Activated naive CD8-positive, alpha-beta T cell treated with anti-CD3 and anti-CD28 coated beads for 36 hours (primary cell): ENCODE measurements at regions not wholly inside any gene's neighbourhood (a gene's known extent, or its start where the extent isn't known, plus 50 kb on each side); places are given as distances from the start of the nearest gene placed in this dataset.

Source experiments
- DNase-seq: peaks from one replicate; pipeline ENCODE4 v3.0.0; 2021
- H3K27ac Mint-ChIP-seq: one replicate; pipeline ENCODE4 v1.8.0; 2022; ENCODE audit warnings: mild to moderate bottlenecking, moderate library complexity, mixed read lengths
- H3K27me3 Mint-ChIP-seq: one replicate; pipeline ENCODE4 v1.8.0; 2022; ENCODE audit warnings: mild to moderate bottlenecking, mixed read lengths
- H3K36me3 Mint-ChIP-seq: one replicate; pipeline ENCODE4 v1.8.0; 2021; ENCODE audit warnings: mild to moderate bottlenecking, mixed read lengths
- H3K4me1 Mint-ChIP-seq: one replicate; pipeline ENCODE4 v1.8.0; 2021; ENCODE audit warnings: mixed read lengths
- H3K4me3 Mint-ChIP-seq: one replicate; pipeline ENCODE4 v1.8.0; 2022; ENCODE audit warnings: mild to moderate bottlenecking, moderate library complexity, mixed read lengths
- H3K9me3 Mint-ChIP-seq: one replicate; pipeline ENCODE4 v1.8.0; 2022; ENCODE audit warnings: mixed read lengths

- Mint-ChIP-seq H3K27me3 (no peaks in the 10 kb centered on the region), H3K4me3 (no peak overlapping the region), H3K27ac (no peak overlapping the region), H3K9me3 (no peaks in the 10 kb centered on the region), H3K36me3 (peaks cover 2% of the 10 kb centered on the region), H3K4me1 (peaks cover 40% of the 10 kb centered on the region)
- DNase-seq: no peak
Measured at GRCh38 chr22:46056546-46057245, 79.7 kb upstream of the WNT7B start.

- no peak for DNase-seq
- no peaks in the 10 kb centered on the region for H3K27me3 Mint-ChIP-seq
- H3K4me1 Mint-ChIP-seq: peaks cover 44% of the 10 kb centered on the region
- peaks cover 2% of the 10 kb centered on the region for H3K36me3 Mint-ChIP-seq
- peak overlapping the region; percentile 65 for H3K27ac Mint-ChIP-seq
- H3K9me3 Mint-ChIP-seq: no peaks in the 10 kb centered on the region
- H3K4me3 Mint-ChIP-seq: peak overlapping the region; percentile 34
Measured at GRCh38 chr22:46057246-46058090, 80.5 kb upstream of the WNT7B start.

- Mint-ChIP-seq H3K27me3 (no peaks in the 10 kb centered on the region), H3K36me3 (peaks cover 2% of the 10 kb centered on the region), H3K9me3 (no peaks in the 10 kb centered on the region), H3K4me1 (peaks cover 42% of the 10 kb centered on the region), H3K4me3 (peak overlapping the region; percentile 34), H3K27ac (peak overlapping the region; percentile 65)
- peak; percentile 31 for DNase-seq
Measured at GRCh38 chr22:46058091-46058420, 81.1 kb upstream of the WNT7B start.

GRCh38 chr22:46058591-46059519, 81.9 kb upstream of the WNT7B start:
- no peak for DNase-seq
- H3K27me3 Mint-ChIP-seq: no peaks in the 10 kb centered on the region
- H3K36me3 Mint-ChIP-seq: peaks cover 2% of the 10 kb centered on the region
- peak overlapping the region; percentile 67 for H3K27ac Mint-ChIP-seq
- H3K4me1 Mint-ChIP-seq: peaks cover 40% of the 10 kb centered on the region
- H3K9me3 Mint-ChIP-seq: no peaks in the 10 kb centered on the region
- H3K4me3 Mint-ChIP-seq: no peak overlapping the region

- no peaks in the 10 kb centered on the region for H3K27me3 Mint-ChIP-seq
- no peak overlapping the region for H3K27ac Mint-ChIP-seq
- H3K36me3 Mint-ChIP-seq: peaks cover 2% of the 10 kb centered on the region
- peaks cover 29% of the 10 kb centered on the region for H3K4me1 Mint-ChIP-seq
- H3K9me3 Mint-ChIP-seq: no peaks in the 10 kb centered on the region
- no peak overlapping the region for H3K4me3 Mint-ChIP-seq
- DNase-seq: no peak
Measured at GRCh38 chr22:46060292-46061123, 83.5 kb upstream of the WNT7B start.

GRCh38 chr22:46061124-46061500, 84.2 kb upstream of the WNT7B start:
- H3K9me3 Mint-ChIP-seq: no peaks in the 10 kb centered on the region
- no peak for DNase-seq
- H3K27ac Mint-ChIP-seq: no peak overlapping the region
- H3K4me3 Mint-ChIP-seq: no peak overlapping the region
- H3K4me1 Mint-ChIP-seq: peaks cover 30% of the 10 kb centered on the region
- H3K27me3 Mint-ChIP-seq: no peaks in the 10 kb centered on the region
- H3K36me3 Mint-ChIP-seq: peaks cover 2% of the 10 kb centered on the region

GRCh38 chr22:46061501-46062231, 84.7 kb upstream of the WNT7B start:
- Mint-ChIP-seq H3K36me3 (peaks cover 2% of the 10 kb centered on the region), H3K9me3 (no peaks in the 10 kb centered on the region), H3K4me3 (no peak overlapping the region), H3K4me1 (peaks cover 29% of the 10 kb centered on the region), H3K27me3 (no peaks in the 10 kb centered on the region), H3K27ac (no peak overlapping the region)
- DNase-seq: no peak

- H3K36me3 Mint-ChIP-seq: peaks cover 2% of the 10 kb centered on the region
- H3K27ac Mint-ChIP-seq: no peak overlapping the region
- peaks cover 32% of the 10 kb centered on the region for H3K4me1 Mint-ChIP-seq
- no peaks in the 10 kb centered on the region for H3K27me3 Mint-ChIP-seq
- no peaks in the 10 kb centered on the region for H3K9me3 Mint-ChIP-seq
- no peak for DNase-seq
- no peak overlapping the region for H3K4me3 Mint-ChIP-seq
Measured at GRCh38 chr22:46062232-46062615, 85.3 kb upstream of the WNT7B start.

- H3K9me3 Mint-ChIP-seq: no peaks in the 10 kb centered on the region
- no peak overlapping the region for H3K27ac Mint-ChIP-seq
- H3K4me1 Mint-ChIP-seq: peaks cover 26% of the 10 kb centered on the region
- peaks cover 2% of the 10 kb centered on the region for H3K36me3 Mint-ChIP-seq
- H3K4me3 Mint-ChIP-seq: no peak overlapping the region
- no peaks in the 10 kb centered on the region for H3K27me3 Mint-ChIP-seq
- no peak for DNase-seq
Measured at GRCh38 chr22:46062971-46063631, 86.1 kb upstream of the WNT7B start.

GRCh38 chr22:46063846-46064227, 86.5 kb upstream of the PPARA start:
- Mint-ChIP-seq H3K27ac (no peak overlapping the region), H3K36me3 (peaks cover 2% of the 10 kb centered on the region), H3K4me1 (peaks cover 26% of the 10 kb centered on the region), H3K9me3 (no peaks in the 10 kb centered on the region), H3K27me3 (no peaks in the 10 kb centered on the region), H3K4me3 (no peak overlapping the region)
- no peak for DNase-seq

GRCh38 chr22:46064228-46064965, 85.9 kb upstream of the PPARA start:
- Mint-ChIP-seq H3K27me3 (no peaks in the 10 kb centered on the region), H3K9me3 (no peaks in the 10 kb centered on the region), H3K4me1 (peaks cover 30% of the 10 kb centered on the region), H3K36me3 (peaks cover 1% of the 10 kb centered on the region), H3K27ac (no peak overlapping the region), H3K4me3 (no peak overlapping the region)
- no peak for DNase-seq

- H3K4me3 Mint-ChIP-seq: no peak overlapping the region
- H3K27ac Mint-ChIP-seq: no peak overlapping the region
- H3K4me1 Mint-ChIP-seq: peaks cover 33% of the 10 kb centered on the region
- H3K9me3 Mint-ChIP-seq: no peaks in the 10 kb centered on the region
- H3K36me3 Mint-ChIP-seq: no peaks in the 10 kb centered on the region
- no peak for DNase-seq
- H3K27me3 Mint-ChIP-seq: no peaks in the 10 kb centered on the region
Measured at GRCh38 chr22:46064966-46065666, 85.2 kb upstream of the PPARA start.
